ENCODE measurements at regions not wholly inside any gene's neighbourhood (a gene's known extent, or its start where the extent isn't known, plus 50 kb on each side); places are given as distances from the start of the nearest gene placed in this dataset.

DNA sequence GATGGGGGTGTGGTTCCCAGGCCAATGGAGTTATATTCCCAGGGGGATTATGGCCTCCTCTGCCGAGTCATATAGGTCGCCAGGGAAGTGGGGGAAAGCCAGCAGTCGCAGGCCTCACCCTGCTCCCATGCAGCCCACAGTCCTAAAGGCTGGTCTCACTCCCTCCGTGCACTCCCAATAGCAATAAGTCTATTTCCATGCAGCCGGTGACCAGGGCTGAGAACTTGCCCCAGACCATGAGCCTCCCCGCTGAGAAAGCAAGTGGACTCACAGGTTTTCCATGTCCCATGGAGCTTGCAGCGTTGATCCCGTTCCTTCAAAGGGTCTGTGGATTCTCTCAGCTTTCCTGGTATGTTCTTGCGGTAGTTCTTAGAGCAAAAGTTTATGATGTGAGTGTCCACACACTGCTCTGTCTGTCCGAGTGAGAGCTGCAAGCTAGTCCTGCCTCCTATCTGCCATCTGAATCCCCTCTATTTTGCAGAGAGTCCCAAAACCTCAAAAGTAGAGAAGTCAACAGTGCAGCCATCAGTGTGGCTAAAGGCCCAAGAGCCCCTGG is 81.7 kb upstream of the TMPRSS2 start:
- Histone ChIP-seq H3K9ac (ENCODE audit: insufficient read depth, low read length) (no peak overlapping the region), H3K4me3 (replicated peaks in 1 of 4; ENCODE audit: control extremely low read depth in 1 of 4, insufficient read depth in 1 of 4, low read depth in 3 of 4, low read length in 4 of 4) (no peak overlapping the region), H4K20me1 (ENCODE audit: control insufficient read depth, extremely low read depth, insufficient read depth, low read length) (no peaks in the 10 kb centered on the region), H2AFZ (ENCODE audit: low read length) (no peak overlapping the region), H3K79me2 (ENCODE audit: control insufficient read depth, insufficient read depth, low read length) (no peaks in the 10 kb centered on the region), H3K36me3 (ENCODE audit: control insufficient read depth, insufficient read depth, low read length) (no peaks in the 10 kb centered on the region), H3K4me2 (ENCODE audit: extremely low read depth, insufficient read depth, low read length) (no peak overlapping the region), H3K27ac (ENCODE audit: insufficient read depth, low read length) (no peak overlapping the region), H3K9me3 (ENCODE audit: control insufficient read depth, insufficient read depth, low read depth, low read length) (no peaks in the 10 kb centered on the region), H3K4me1 (ENCODE audit: control insufficient read depth, extremely low read depth, insufficient read depth, low read length) (no peaks in the 10 kb centered on the region), H3K27me3 (ENCODE audit: control insufficient read depth, insufficient read depth, low read length) (no peaks in the 10 kb centered on the region)
- TF ChIP-seq EZH2 (IDR thresholded peaks at IDR 0.05; ENCODE audit: low read length, missing control alignments) (no peak), CTCF (conservative IDR thresholded peaks at IDR 0.05 in 1 of 2, IDR thresholded peaks at IDR 0.05 in 1 of 2; ENCODE audit: low read depth in 1 of 2, low read length in 2 of 2) (no peak)
- DNase-seq (ENCODE audit: low read depth in 2 of 2), result no peak

DNA sequence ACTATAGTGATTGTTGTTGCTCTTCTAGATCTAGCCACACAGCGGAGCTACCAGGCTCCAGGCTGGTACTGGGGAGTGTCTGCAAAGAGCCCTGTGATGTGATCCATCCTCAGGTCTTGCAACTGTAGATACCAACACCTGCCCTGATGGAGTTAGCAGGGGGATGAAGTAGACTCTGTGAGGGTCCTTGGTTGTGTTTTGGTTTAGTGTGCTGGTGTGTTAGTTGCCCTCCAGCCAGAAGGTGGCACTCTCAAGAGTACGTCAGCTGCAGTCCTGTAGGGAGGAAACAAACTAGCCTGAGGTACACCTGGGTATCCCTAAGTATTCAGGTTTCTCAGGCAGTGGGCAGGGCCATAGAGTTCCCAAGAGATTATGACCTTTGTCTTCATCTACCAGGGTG is 81.2 kb upstream of the TMPRSS2 start:
- Histone ChIP-seq H3K4me2 (ENCODE audit: extremely low read depth, insufficient read depth, low read length) (no peak overlapping the region), H3K4me1 (ENCODE audit: control insufficient read depth, extremely low read depth, insufficient read depth, low read length) (no peaks in the 10 kb centered on the region), H3K27ac (ENCODE audit: insufficient read depth, low read length) (no peak overlapping the region), H3K79me2 (ENCODE audit: control insufficient read depth, insufficient read depth, low read length) (no peaks in the 10 kb centered on the region), H3K36me3 (ENCODE audit: control insufficient read depth, insufficient read depth, low read length) (no peaks in the 10 kb centered on the region), H3K4me3 (replicated peaks in 1 of 4; ENCODE audit: control extremely low read depth in 1 of 4, insufficient read depth in 1 of 4, low read depth in 3 of 4, low read length in 4 of 4) (no peak overlapping the region), H3K9ac (ENCODE audit: insufficient read depth, low read length) (no peak overlapping the region), H2AFZ (ENCODE audit: low read length) (no peak overlapping the region), H3K27me3 (ENCODE audit: control insufficient read depth, insufficient read depth, low read length) (no peaks in the 10 kb centered on the region), H3K9me3 (ENCODE audit: control insufficient read depth, insufficient read depth, low read depth, low read length) (no peaks in the 10 kb centered on the region), H4K20me1 (ENCODE audit: control insufficient read depth, extremely low read depth, insufficient read depth, low read length) (no peaks in the 10 kb centered on the region)
- no peak for TF ChIP-seq CTCF (conservative IDR thresholded peaks at IDR 0.05 in 1 of 2, IDR thresholded peaks at IDR 0.05 in 1 of 2; ENCODE audit: low read depth in 1 of 2, low read length in 2 of 2)
- TF ChIP-seq EZH2 (IDR thresholded peaks at IDR 0.05; ENCODE audit: low read length, missing control alignments), result no peak
- DNase-seq (ENCODE audit: low read depth in 2 of 2), result no peak

- no peaks in the 10 kb centered on the region for H3K36me3 ChIP-seq (ENCODE audit: control insufficient read depth, insufficient read depth, low read length)
- H3K4me1 ChIP-seq (ENCODE audit: control insufficient read depth, extremely low read depth, insufficient read depth, low read length), result no peaks in the 10 kb centered on the region
- no peak overlapping the region for H3K27ac ChIP-seq (ENCODE audit: insufficient read depth, low read length)
- TF ChIP-seq CTCF (conservative IDR thresholded peaks at IDR 0.05 in 1 of 2, IDR thresholded peaks at IDR 0.05 in 1 of 2; ENCODE audit: low read depth in 1 of 2, low read length in 2 of 2) (no peak), EZH2 (IDR thresholded peaks at IDR 0.05; ENCODE audit: low read length, missing control alignments) (no peak)
- H2AFZ ChIP-seq (ENCODE audit: low read length), result no peak overlapping the region
- no peaks in the 10 kb centered on the region for H3K9me3 ChIP-seq (ENCODE audit: control insufficient read depth, insufficient read depth, low read depth, low read length)
- H3K79me2 ChIP-seq (ENCODE audit: control insufficient read depth, insufficient read depth, low read length), result no peaks in the 10 kb centered on the region
- H3K27me3 ChIP-seq (ENCODE audit: control insufficient read depth, insufficient read depth, low read length), result no peaks in the 10 kb centered on the region
- H3K4me2 ChIP-seq (ENCODE audit: extremely low read depth, insufficient read depth, low read length), result no peak overlapping the region
- no peak overlapping the region for H3K9ac ChIP-seq (ENCODE audit: insufficient read depth, low read length)
- DNase-seq (ENCODE audit: low read depth in 2 of 2), result no peak
- H4K20me1 ChIP-seq (ENCODE audit: control insufficient read depth, extremely low read depth, insufficient read depth, low read length), result no peaks in the 10 kb centered on the region
- H3K4me3 ChIP-seq (replicated peaks in 1 of 4; ENCODE audit: control extremely low read depth in 1 of 4, insufficient read depth in 1 of 4, low read depth in 3 of 4, low read length in 4 of 4), result no peak overlapping the region
Measured at GRCh38 chr21:41585199-41585994, 77.4 kb upstream of the TMPRSS2 start.

All from fibroblast of lung (primary cell).